Neural progenitor cell (in vitro differentiated cells): ENCODE measurements at regions not wholly inside any gene's neighbourhood (a gene's known extent, or its start where the extent isn't known, plus 50 kb on each side); places are given as distances from the start of the nearest gene placed in this dataset.

Source experiments
- CTCF ChIP-seq: fragments of 200-600 bp; sonication (generic); IDR thresholded peaks from 2 replicates; pipeline ENCODE4 v1.5.1; 2017; ENCODE audit warnings: antibody characterized with exemption, mild to moderate bottlenecking
- EZH2 ChIP-seq: fragments of 200-600 bp; sonication (generic); IDR thresholded peaks from 2 replicates; pipeline ENCODE4 v1.6.1; 2017; ENCODE audit warnings: antibody characterized with exemption, mild to moderate bottlenecking, moderate library complexity
- EZH2phosphoT487 ChIP-seq: fragments of 200-600 bp; sonication (generic); IDR thresholded peaks from 2 replicates; pipeline ENCODE4 v1.6.1; 2017; ENCODE audit warnings: antibody characterized with exemption

DNA sequence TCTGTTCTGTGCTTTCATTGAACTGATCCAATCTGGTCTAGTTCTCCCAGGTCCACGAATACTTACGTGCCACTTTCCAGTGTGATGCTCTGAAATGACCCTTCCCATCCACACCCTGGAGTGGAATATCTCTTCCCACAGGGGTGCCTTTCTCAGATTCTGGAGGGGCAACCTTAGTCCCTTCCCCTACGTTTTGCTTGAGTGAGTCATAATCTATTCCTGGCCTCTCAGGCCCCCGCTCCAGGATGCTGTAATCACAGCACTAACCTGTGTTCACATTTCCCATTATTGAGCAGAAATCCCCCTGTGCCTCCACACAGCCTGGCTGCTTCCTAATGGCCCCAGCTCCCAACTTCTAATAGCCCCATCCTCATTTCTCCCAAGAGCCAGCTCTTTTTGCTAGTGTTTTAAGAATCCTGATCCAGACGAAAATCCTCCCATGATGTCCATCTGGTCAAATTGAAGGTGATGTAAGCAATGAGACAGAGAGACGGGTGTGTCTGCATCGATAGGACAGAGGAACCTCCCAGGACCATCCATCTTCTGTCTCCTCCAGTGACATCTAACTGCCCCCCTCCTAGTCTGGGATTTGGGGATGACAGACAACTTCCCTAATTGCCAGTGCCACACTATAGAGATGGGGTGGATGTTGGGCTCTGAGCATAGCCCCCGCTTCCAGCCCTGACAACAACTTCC lies 164.0 kb upstream of the MAF start:
- TF ChIP-seq CTCF (no peak), EZH2 (no peak), EZH2phosphoT487 (no peak)
